Raji (cell line): ENCODE measurements at regions not wholly inside any gene's neighbourhood (a gene's known extent, or its start where the extent isn't known, plus 50 kb on each side); places are given as distances from the start of the nearest gene placed in this dataset.

Experiments used
- POLR2A ChIP-seq: IDR thresholded peaks from 2 replicates; pipeline ENCODE4 v1.6.1; 2011; ENCODE audit warnings: low read depth, low read length, control low read depth; ENCODE audit not compliant: insufficient read depth

DNA sequence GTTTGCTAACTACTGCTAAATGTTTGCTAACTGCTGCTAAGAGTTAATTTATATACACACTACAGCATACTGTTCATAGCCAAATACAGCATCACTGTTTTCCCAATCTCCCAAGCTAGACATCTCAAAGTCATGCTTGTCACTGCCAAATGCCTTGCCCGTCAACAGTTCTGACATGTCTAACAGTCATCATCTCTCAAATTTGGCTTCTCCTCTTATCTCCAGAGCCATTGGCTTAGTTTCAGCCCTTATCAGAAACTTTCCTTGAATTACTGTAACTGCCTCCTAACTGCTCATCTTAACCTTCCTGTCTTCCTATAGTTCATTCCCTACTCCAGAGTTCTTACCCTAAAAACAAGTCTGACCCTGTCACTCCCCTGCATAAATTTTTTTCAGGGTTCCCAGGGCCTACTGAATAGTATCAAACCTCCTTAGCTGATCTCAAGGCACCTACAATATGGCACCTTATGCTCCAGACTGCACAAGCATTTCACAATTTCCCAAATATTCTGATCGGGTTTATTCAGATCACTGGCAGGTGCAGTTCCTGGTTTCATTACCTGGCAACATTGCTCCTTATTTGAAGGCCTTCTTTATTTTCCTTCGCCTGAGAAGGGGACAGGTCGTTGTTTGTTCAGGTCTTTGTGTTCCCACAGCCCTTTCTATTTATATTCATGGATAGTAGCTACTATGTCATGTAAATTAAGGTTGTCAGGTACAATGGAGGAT is 55.9 kb upstream of the ANKRD55 start:
- no peak for TF ChIP-seq POLR2A

DNA sequence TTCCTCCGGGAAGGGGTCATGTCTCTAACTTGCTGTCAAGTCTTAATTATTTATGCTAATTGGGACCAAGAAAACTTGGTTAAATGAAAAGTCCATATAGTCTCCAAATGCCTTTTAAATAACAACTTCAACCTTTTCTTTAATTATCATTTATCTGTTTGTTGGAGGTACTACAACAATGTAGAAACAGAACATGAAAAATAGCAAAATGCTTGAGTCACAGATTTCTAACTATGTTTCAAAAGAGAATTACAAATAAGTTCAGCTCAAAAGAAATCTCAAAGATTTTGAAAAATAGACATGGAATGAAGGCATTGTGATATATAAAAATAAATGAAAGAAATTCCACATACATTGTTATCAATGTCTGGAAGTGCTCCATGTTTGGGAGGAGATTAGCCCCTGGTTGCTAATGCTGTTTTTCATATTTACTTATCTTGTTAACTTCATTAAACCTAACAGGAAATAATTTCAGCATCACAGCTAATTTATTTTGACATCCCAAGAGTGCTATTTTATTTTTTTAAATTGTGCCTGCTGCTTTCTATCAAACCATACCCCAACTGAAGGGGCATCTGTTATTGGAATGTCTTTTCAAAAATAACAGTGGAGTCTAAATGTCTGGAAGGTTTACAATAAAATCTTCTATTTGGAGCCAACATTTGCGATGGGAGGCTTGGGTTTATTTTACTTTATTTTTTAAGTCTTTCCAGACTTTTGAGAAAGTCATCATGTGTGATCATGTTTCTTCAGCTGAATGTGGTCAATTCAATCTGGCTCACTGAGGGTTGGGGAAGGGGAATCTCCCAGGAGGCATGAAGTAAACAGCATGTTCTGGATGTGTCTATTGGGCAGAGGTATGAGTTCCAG is 53.1 kb upstream of the ANKRD55 start:
- no peak for TF ChIP-seq POLR2A

DNA sequence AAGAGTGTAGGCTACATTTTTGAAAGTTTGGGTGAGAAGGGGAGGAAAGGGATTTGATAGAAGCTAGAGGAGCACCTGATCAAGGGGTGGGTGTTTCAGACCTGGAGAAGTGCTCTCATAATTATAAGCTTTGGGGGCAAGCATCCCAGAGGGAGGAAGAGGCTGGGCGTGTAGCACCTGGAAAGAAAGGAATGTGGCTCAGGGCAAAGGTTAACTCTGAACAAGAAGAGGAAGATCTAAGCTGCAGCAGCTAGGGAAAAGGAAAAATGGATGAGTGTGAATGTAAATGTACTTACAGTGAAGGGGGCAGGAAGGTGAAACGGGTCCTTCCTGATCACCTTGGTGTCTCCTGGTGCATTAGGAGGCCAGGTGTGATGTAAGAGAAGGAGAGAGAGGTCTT is 49.8 kb upstream of the ANKRD55 start:
- TF ChIP-seq POLR2A = no peak
